ENCODE measurements at regions not wholly inside any gene's neighbourhood (a gene's known extent, or its start where the extent isn't known, plus 50 kb on each side); places are given as distances from the start of the nearest gene placed in this dataset.
A peak's percentile ranks its signal among the peaks of the same experiment; 100 is the strongest.

GRCh38 chr1:13994386-13994785 is 294.4 kb downstream of the PRDM2 start:
- BruUV-seq (replicated peaks), result no TSS peak
- ChIA-PET POLR2A (ENCODE audit: unreplicated experiment) (no interaction called here), CTCF (no interaction called here)

GRCh38 chr1:13996334-13996733 is 296.3 kb downstream of the PRDM2 start:
- H3K9me3 ChIP-seq (ENCODE audit: low read length), result no peaks in the 10 kb centered on the region
- POLR2A ChIA-PET (ENCODE audit: unreplicated experiment), result no interaction called here
- CTCF ChIA-PET, result no interaction called here
- H3K36me3 ChIP-seq (ENCODE audit: low read depth, low read length), result no peaks in the 10 kb centered on the region
- H3K9ac ChIP-seq (ENCODE audit: low read length), result no peak overlapping the region
- H3K79me2 ChIP-seq (ENCODE audit: low read length), result no peaks in the 10 kb centered on the region
- TF ChIP-seq EZH2phosphoT487 (IDR thresholded peaks at IDR 0.05; ENCODE audit: borderline replicate concordance, low read length), result no peak
- no peak for TF ChIP-seq EZH2 (IDR thresholded peaks at IDR 0.05; ENCODE audit: low read length, unreplicated experiment)
- TF ChIP-seq CTCF (conservative IDR thresholded peaks at IDR 0.05; ENCODE audit: low read depth, low read length), result no peak
- no peaks in the 10 kb centered on the region for H4K20me1 ChIP-seq (ENCODE audit: low read length)
- no peak overlapping the region for H3K4me3 ChIP-seq (ENCODE audit: low read length)
- BruUV-seq (replicated peaks), result no TSS peak
- ATAC-seq (peak; percentile 49), DNase-seq (peak; percentile 81)
- peaks cover 13% of the 10 kb centered on the region for H3K4me1 ChIP-seq (ENCODE audit: insufficient read depth, low read length)
- intact Hi-C loops (cut with micrococcal nuclease), result no loop called here
- peak overlapping the region; percentile 39 for H2AFZ ChIP-seq (ENCODE audit: low read length)
- peak overlapping the region; percentile 32; the same call in 1 of the 2 replicates for H3K4me2 ChIP-seq (ENCODE audit: low read length)
- H3K27ac ChIP-seq (ENCODE audit: low read length), result no peak overlapping the region
- no peaks in the 10 kb centered on the region for H3F3A ChIP-seq (ENCODE audit: low read length, unreplicated experiment)
- no peaks in the 10 kb centered on the region for H3K27me3 ChIP-seq (ENCODE audit: low read length)
- H3K9me2 ChIP-seq (replicated peaks; ENCODE audit: low read length), result no peaks in the 10 kb centered on the region

More at GRCh38 chr1:13994386-13994785, 294.4 kb downstream of the PRDM2 start:
- no peaks in the 10 kb centered on the region for H3K36me3 ChIP-seq (ENCODE audit: low read depth, low read length)
- TF ChIP-seq EZH2phosphoT487 (IDR thresholded peaks at IDR 0.05; ENCODE audit: borderline replicate concordance, low read length) (no peak), CTCF (conservative IDR thresholded peaks at IDR 0.05; ENCODE audit: low read depth, low read length) (no peak), EZH2 (IDR thresholded peaks at IDR 0.05; ENCODE audit: low read length, unreplicated experiment) (no peak)
- H3K27me3 ChIP-seq (ENCODE audit: low read length), result no peaks in the 10 kb centered on the region
- H3K4me3 ChIP-seq (ENCODE audit: low read length), result no peak overlapping the region
- H2AFZ ChIP-seq (ENCODE audit: low read length), result no peak overlapping the region
- H3K9ac ChIP-seq (ENCODE audit: low read length), result no peak overlapping the region
- no peaks in the 10 kb centered on the region for H3K9me3 ChIP-seq (ENCODE audit: low read length)
- H3K9me2 ChIP-seq (replicated peaks; ENCODE audit: low read length), result no peaks in the 10 kb centered on the region
- ATAC-seq, result no peak
- H3K79me2 ChIP-seq (ENCODE audit: low read length), result no peaks in the 10 kb centered on the region
- no peaks in the 10 kb centered on the region for H3F3A ChIP-seq (ENCODE audit: low read length, unreplicated experiment)
- H3K4me2 ChIP-seq (ENCODE audit: low read length), result no peak overlapping the region
- no peak for DNase-seq
- no peak overlapping the region for H3K27ac ChIP-seq (ENCODE audit: low read length)
- intact Hi-C loops (cut with micrococcal nuclease), result no loop called here
- H4K20me1 ChIP-seq (ENCODE audit: low read length), result no peaks in the 10 kb centered on the region
- peaks cover 13% of the 10 kb centered on the region for H3K4me1 ChIP-seq (ENCODE audit: insufficient read depth, low read length)

- H3K79me2 ChIP-seq (ENCODE audit: low read length), result no peaks in the 10 kb centered on the region
- no peaks in the 10 kb centered on the region for H3K4me1 ChIP-seq (ENCODE audit: insufficient read depth, low read length)
- intact Hi-C loops (cut with micrococcal nuclease), result no loop called here
- TF ChIP-seq EZH2 (IDR thresholded peaks at IDR 0.05; ENCODE audit: low read length, unreplicated experiment), result no peak
- no peak for TF ChIP-seq CTCF (conservative IDR thresholded peaks at IDR 0.05; ENCODE audit: low read depth, low read length)
- TF ChIP-seq EZH2phosphoT487 (IDR thresholded peaks at IDR 0.05; ENCODE audit: borderline replicate concordance, low read length), result no peak
- ChIA-PET POLR2A (ENCODE audit: unreplicated experiment) (no interaction called here), CTCF (no interaction called here)
- H4K20me1 ChIP-seq (ENCODE audit: low read length), result no peaks in the 10 kb centered on the region
- no peaks in the 10 kb centered on the region for H3K9me2 ChIP-seq (replicated peaks; ENCODE audit: low read length)
- peaks cover 8% of the 10 kb centered on the region; the same call in 1 of the 2 replicates for H3K27me3 ChIP-seq (ENCODE audit: low read length)
- no peaks in the 10 kb centered on the region for H3K9me3 ChIP-seq (ENCODE audit: low read length)
- H2AFZ ChIP-seq (ENCODE audit: low read length), result no peak overlapping the region
- no peaks in the 10 kb centered on the region for H3K36me3 ChIP-seq (ENCODE audit: low read depth, low read length)
- H3F3A ChIP-seq (ENCODE audit: low read length, unreplicated experiment), result no peaks in the 10 kb centered on the region
- H3K9ac ChIP-seq (ENCODE audit: low read length), result no peak overlapping the region
- no TSS peak for BruUV-seq (replicated peaks)
- no peak overlapping the region for H3K27ac ChIP-seq (ENCODE audit: low read length)
- ATAC-seq, result no peak
- H3K4me2 ChIP-seq (ENCODE audit: low read length), result no peak overlapping the region
- no peak for DNase-seq
- H3K4me3 ChIP-seq (ENCODE audit: low read length), result no peak overlapping the region
Observed at GRCh38 chr1:14003552-14003951, 303.6 kb downstream of the PRDM2 start.
